Upper lobe of left lung (tissue), 4 donors: ENCODE measurements at regions not wholly inside any gene's neighbourhood (a gene's known extent, or its start where the extent isn't known, plus 50 kb on each side); places are given as distances from the start of the nearest gene placed in this dataset.

Source experiments
- CTCF ChIP-seq, 6 experiments: fragments of 450-650 bp in 4 of 6; fragments of 200-600 bp in 2 of 6; sonication (generic) in 2 of 6; IDR thresholded peaks; one replicate each; pipeline ENCODE4 v1.5.1; 2016 to 2019; ENCODE audit warnings: antibody characterized with exemption in 6 of 6
- EP300 ChIP-seq, 4 donors: sonication (generic); formaldehyde crosslinking; IDR thresholded peaks; one replicate each; pipeline ENCODE4 v1.5.1; 2017; ENCODE audit warnings: antibody characterized with exemption in 4 of 4, control low read depth in 2 of 4
- POLR2A ChIP-seq, 4 donors: fragments of 450-650 bp; IDR thresholded peaks; one replicate each; pipeline ENCODE4 v1.5.1; 2016 to 2017; ENCODE audit warnings: antibody characterized with exemption in 4 of 4, mild to moderate bottlenecking in 2 of 4
- POLR2AphosphoS5 ChIP-seq, 2 donors: sonication (generic); formaldehyde crosslinking; IDR thresholded peaks; one replicate each; pipeline ENCODE4 v1.5.1; 2017; ENCODE audit warnings: antibody characterized with exemption in 2 of 2

- TF ChIP-seq CTCF (IDR thresholded peaks at IDR 0.05) (no peak), POLR2A (IDR thresholded peaks at IDR 0.05) (no peak), POLR2AphosphoS5 (IDR thresholded peaks at IDR 0.05) (no peak), EP300 (IDR thresholded peaks at IDR 0.05) (no peak)
Measured at GRCh38 chr20:24816431-24816830, 132.6 kb upstream of the CST7 start.
